NB4 (cell line): ENCODE measurements at regions not wholly inside any gene's neighbourhood (a gene's known extent, or its start where the extent isn't known, plus 50 kb on each side); places are given as distances from the start of the nearest gene placed in this dataset.

Experiments used
- DNase-seq: peaks from one replicate; pipeline ENCODE4 v3.0.0; 2010; ENCODE audit warnings: low read depth
- H3K4me3 ChIP-seq: one replicate; pipeline ENCODE4 v1.5.1; 2011; ENCODE audit warnings: mild to moderate bottlenecking, low read depth, low read length, moderate library complexity
- MYC ChIP-seq: IDR thresholded peaks from 2 replicates; pipeline ENCODE4 v1.6.1; 2011; ENCODE audit warnings: low read depth, low read length
- POLR2A ChIP-seq: IDR thresholded peaks from 2 replicates; pipeline ENCODE4 v1.6.1; 2011; ENCODE audit warnings: mild to moderate bottlenecking; ENCODE audit not compliant: insufficient read length; ENCODE audit errors: extremely low read depth
- TF ChIP-seq, protein P1 (sequence below): IDR thresholded peaks from one replicate; pipeline ENCODE4 v1.5.1; 2012; ENCODE audit warnings: low read depth, low read length
- TF ChIP-seq, protein P2 (sequence below): IDR thresholded peaks from 2 replicates; pipeline ENCODE4 v1.6.1; 2011; ENCODE audit warnings: low read depth, low read length

DNA sequence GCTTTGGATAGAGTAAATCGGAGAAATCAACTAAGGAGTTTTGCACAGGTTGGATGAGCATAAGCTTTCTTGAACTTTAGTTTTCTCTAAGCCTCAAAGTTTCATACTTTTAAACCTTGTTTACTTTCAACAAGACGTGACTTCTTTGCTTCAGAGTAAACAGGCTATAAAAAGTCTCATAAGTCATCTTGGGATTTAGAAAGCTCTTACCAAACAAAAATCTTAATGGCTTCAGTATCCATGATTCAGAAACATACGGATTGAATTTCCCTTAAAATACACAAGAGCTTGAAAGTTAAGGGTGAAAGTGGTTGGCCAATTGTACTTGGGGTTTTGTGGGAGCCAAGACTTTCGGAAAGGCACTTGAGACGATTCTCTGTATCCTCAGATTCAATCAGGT, 270.9 kb upstream of the ANKH start:
- DNase-seq = no peak
- TF ChIP-seq POLR2A = no peak
- TF ChIP-seq MYC = no peak
- TF ChIP-seq, protein P1, sequence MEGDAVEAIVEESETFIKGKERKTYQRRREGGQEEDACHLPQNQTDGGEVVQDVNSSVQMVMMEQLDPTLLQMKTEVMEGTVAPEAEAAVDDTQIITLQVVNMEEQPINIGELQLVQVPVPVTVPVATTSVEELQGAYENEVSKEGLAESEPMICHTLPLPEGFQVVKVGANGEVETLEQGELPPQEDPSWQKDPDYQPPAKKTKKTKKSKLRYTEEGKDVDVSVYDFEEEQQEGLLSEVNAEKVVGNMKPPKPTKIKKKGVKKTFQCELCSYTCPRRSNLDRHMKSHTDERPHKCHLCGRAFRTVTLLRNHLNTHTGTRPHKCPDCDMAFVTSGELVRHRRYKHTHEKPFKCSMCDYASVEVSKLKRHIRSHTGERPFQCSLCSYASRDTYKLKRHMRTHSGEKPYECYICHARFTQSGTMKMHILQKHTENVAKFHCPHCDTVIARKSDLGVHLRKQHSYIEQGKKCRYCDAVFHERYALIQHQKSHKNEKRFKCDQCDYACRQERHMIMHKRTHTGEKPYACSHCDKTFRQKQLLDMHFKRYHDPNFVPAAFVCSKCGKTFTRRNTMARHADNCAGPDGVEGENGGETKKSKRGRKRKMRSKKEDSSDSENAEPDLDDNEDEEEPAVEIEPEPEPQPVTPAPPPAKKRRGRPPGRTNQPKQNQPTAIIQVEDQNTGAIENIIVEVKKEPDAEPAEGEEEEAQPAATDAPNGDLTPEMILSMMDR = no peak
- TF ChIP-seq, protein P2, sequence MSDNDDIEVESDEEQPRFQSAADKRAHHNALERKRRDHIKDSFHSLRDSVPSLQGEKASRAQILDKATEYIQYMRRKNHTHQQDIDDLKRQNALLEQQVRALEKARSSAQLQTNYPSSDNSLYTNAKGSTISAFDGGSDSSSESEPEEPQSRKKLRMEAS = no peak

DNA sequence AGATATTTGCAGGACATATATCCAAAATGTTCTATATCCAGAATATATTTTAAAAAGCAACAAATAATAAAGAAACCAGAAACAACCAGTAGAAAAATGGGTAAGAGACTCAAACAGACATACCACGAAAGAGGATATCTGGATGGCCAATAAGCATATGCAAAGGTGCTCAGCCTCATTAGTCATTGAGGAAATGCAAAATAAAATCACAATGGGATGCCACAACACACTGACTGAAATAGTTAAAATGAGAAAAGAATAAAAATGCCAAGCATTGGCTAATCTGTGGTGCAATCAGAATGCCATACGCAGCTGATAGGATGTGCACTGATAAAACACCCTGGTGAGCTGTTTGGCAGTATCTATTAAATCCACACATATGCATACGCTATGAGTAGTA, 265.8 kb upstream of the ANKH start:
- DNase-seq = no peak
- no peak overlapping the region for H3K4me3 ChIP-seq
- TF ChIP-seq, protein P1 = no peak
- TF ChIP-seq POLR2A (no peak), MYC (no peak)
- TF ChIP-seq, protein P2 = no peak

More for the DNA sequence above, 270.9 kb upstream of the ANKH start:
- no peak overlapping the region for H3K4me3 ChIP-seq

DNA sequence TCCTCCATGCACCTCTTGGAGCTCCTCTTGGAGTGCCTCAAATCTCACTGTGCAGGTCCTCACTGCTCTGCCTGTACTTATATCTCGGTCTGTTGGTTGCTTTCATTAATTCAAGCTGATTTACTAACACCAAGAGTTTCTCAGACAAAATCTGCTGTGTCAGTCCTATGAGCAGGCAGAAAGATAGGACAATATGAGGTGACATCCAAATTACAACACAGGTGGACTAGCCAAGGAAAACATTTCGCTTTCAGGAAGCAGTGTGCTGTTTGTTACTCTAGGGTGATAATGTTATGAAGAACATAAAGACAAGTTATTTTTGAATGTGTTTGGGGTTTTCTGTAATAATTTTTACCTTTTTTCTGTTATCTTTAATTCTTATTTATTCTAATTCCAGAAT, 264.1 kb upstream of the ANKH start:
- H3K4me3 ChIP-seq = no peak overlapping the region
- DNase-seq = no peak
- TF ChIP-seq, protein P1 = no peak
- TF ChIP-seq MYC (no peak), POLR2A (no peak)
- TF ChIP-seq, protein P2 = no peak

DNA sequence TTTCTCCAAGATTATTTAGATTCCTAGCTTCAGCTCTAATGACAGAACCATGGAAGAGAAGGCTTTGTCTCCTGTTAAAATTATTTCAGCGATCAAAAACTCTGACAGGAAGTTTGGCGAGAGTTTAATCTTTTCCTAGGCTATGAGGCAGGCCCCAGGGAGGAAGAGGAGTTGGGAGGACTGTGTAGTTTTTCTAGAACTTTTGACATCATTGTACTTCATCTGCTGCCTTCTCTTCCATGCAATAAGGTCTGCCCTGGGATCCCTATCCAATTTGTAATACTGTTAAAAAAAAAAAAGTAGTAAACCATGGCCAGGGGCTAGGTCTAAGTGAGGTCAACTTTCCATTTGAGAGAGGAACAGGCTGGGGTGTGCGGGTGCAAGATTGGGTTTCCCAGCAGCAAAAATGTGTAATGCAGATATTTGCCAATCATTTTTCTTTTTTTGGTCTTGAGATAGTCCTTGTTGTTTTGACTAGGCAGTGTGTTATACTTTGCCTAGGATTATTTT, 261.9 kb upstream of the ANKH start:
- no peak overlapping the region for H3K4me3 ChIP-seq
- TF ChIP-seq POLR2A (no peak), MYC (no peak)
- TF ChIP-seq, protein P2 = no peak
- TF ChIP-seq, protein P1 = no peak
- DNase-seq = no peak

DNA sequence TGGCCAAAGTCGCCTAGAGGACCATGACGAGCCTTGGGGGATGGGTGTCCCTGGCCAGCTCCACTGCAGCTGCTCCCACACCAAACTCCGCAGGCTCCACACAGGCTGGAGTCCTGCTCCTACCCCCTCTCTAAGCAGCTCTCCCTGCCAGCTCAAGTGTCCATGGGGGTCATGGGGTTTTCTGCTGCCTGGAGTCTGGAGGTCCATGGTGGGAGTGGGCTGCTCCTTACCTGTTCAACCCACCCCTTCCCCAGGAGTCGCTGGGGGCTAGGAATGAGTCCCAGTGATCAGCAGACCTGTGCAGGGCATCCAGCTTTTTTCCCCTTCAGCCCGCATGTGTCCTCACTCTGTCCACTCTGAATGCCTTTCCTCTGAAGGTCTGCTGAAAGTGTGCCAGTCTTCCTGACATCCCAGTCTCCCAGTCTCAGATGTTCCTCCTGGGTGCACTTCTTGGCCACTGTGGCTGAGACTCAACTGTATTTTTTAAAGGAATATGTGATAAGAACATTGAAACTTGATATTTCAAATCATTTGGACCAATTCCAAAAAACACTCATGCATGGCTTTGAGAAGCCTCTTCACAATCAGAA, 261.3 kb upstream of the ANKH start:
- no peak for TF ChIP-seq MYC
- TF ChIP-seq, protein P2 = no peak
- TF ChIP-seq POLR2A = no peak
- TF ChIP-seq, protein P1 = no peak
- H3K4me3 ChIP-seq = no peak overlapping the region
- DNase-seq = no peak
